Stimulated activated CD8-positive, alpha-beta memory T cell treated with anti-CD3 and anti-CD28 coated beads, Interleukin-12 subunit alpha, Interleukin-12 subunit beta, amount 100 ng/mL, for 4 hours (primary cell): ENCODE measurements at regions not wholly inside any gene's neighbourhood (a gene's known extent, or its start where the extent isn't known, plus 50 kb on each side); places are given as distances from the start of the nearest gene placed in this dataset.
"Not testable (repeated sequence)": the region's sequence is repeated elsewhere in the genome, so short reads cannot be mapped to it uniquely, and the experiment has no call there.

Source experiments
- DNase-seq: peaks from one replicate; pipeline ENCODE4 v3.0.0-alpha.2; 2020; ENCODE audit warnings: low read depth

GRCh38 chr2:180604077-180604476 is 376.3 kb upstream of the UBE2E3 start:
- DNase-seq: no peak

- no peak for DNase-seq
Observed at GRCh38 chr2:180601016-180601415, 379.4 kb upstream of the UBE2E3 start.

- no peak for DNase-seq
Observed at GRCh38 chr2:180599804-180600203, 380.6 kb upstream of the UBE2E3 start.

GRCh38 chr2:180597179-180597578 is 383.2 kb upstream of the UBE2E3 start:
- no peak for DNase-seq

GRCh38 chr2:180596453-180596852 is 384.0 kb upstream of the UBE2E3 start:
- no peak for DNase-seq

- DNase-seq: no peak
Observed at GRCh38 chr2:180591947-180592346, 388.5 kb upstream of the UBE2E3 start.

GRCh38 chr2:180591093-180591781 is 389.2 kb upstream of the UBE2E3 start:
- not testable (repeated sequence) for DNase-seq

- no peak for DNase-seq
Observed at GRCh38 chr2:180583441-180584140, 396.8 kb upstream of the UBE2E3 start.

- no peak for DNase-seq
Observed at GRCh38 chr2:180579388-180579787, 401.0 kb upstream of the UBE2E3 start.

- no peak for DNase-seq
Observed at GRCh38 chr2:180578441-180578840, 402.0 kb upstream of the UBE2E3 start.

- no peak for DNase-seq
Observed at GRCh38 chr2:180577567-180577966, 402.8 kb upstream of the UBE2E3 start.

GRCh38 chr2:180573951-180574350 is 406.5 kb upstream of the UBE2E3 start:
- DNase-seq: no peak

GRCh38 chr2:180572346-180572745 is 408.1 kb upstream of the UBE2E3 start:
- no peak for DNase-seq

- no peak for DNase-seq
Observed at GRCh38 chr2:180571559-180571958, 408.8 kb upstream of the UBE2E3 start.

- no peak for DNase-seq
Observed at GRCh38 chr2:180570864-180571263, 409.5 kb upstream of the UBE2E3 start.

- DNase-seq: no peak
Observed at GRCh38 chr2:180564051-180564450, 416.4 kb upstream of the UBE2E3 start.

- no peak for DNase-seq
Observed at GRCh38 chr2:180562378-180562777, 418.0 kb upstream of the UBE2E3 start.

- no peak for DNase-seq
Observed at GRCh38 chr2:180559771-180560170, 420.6 kb upstream of the UBE2E3 start.

GRCh38 chr2:180559038-180559437 is 421.4 kb upstream of the UBE2E3 start:
- DNase-seq: no peak

GRCh38 chr2:180555391-180555965 is 424.9 kb upstream of the UBE2E3 start:
- no peak for DNase-seq

- DNase-seq: no peak
Observed at GRCh38 chr2:180554330-180554729, 426.1 kb upstream of the UBE2E3 start.

- DNase-seq: no peak
Observed at GRCh38 chr2:180553094-180553715, 427.2 kb upstream of the UBE2E3 start.

- DNase-seq: no peak
Observed at GRCh38 chr2:180542511-180542910, 437.9 kb upstream of the UBE2E3 start.
